ENCODE measurements at regions not wholly inside any gene's neighbourhood (a gene's known extent, or its start where the extent isn't known, plus 50 kb on each side); places are given as distances from the start of the nearest gene placed in this dataset.
A peak's percentile ranks its signal among the peaks of the same experiment; 100 is the strongest.
"Not testable (repeated sequence)": the region's sequence is repeated elsewhere in the genome, so short reads cannot be mapped to it uniquely, and the experiment has no call there.

GRCh38 chr17:70292366-70292765, 123.0 kb downstream of the KCNJ2 start:
- intact Hi-C loops (cut with micrococcal nuclease) = no loop called here
- Mint-ChIP-seq H3K36me3 (ENCODE audit: low read depth) (no peaks in the 10 kb centered on the region), H3K27me3 (ENCODE audit: low read depth) (no peaks in the 10 kb centered on the region), H3K27ac (no peak overlapping the region), H3K9me3 (peaks cover 9% of the 10 kb centered on the region), H3K4me3 (ENCODE audit: low read depth) (no peak overlapping the region), H3K4me1 (ENCODE audit: low read depth) (no peaks in the 10 kb centered on the region)
- no peak for DNase-seq (ENCODE audit: low spot score)

- H3K27me3 Mint-ChIP-seq (ENCODE audit: low read depth); H3K4me1 Mint-ChIP-seq (ENCODE audit: low read depth); H3K9me3 Mint-ChIP-seq; H3K36me3 Mint-ChIP-seq (ENCODE audit: low read depth); H3K4me3 Mint-ChIP-seq (ENCODE audit: low read depth); H3K27ac Mint-ChIP-seq; intact Hi-C loops (cut with micrococcal nuclease); DNase-seq (ENCODE audit: low spot score): not testable (repeated sequence)
Measured at GRCh38 chr17:70293564-70294310, 124.4 kb downstream of the KCNJ2 start.

GRCh38 chr17:70295329-70295728, 126.0 kb downstream of the KCNJ2 start:
- Mint-ChIP-seq H3K27ac (no peak overlapping the region), H3K27me3 (ENCODE audit: low read depth) (no peaks in the 10 kb centered on the region), H3K36me3 (ENCODE audit: low read depth) (no peaks in the 10 kb centered on the region), H3K4me1 (ENCODE audit: low read depth) (peaks cover 5% of the 10 kb centered on the region), H3K9me3 (peaks cover 18% of the 10 kb centered on the region), H3K4me3 (ENCODE audit: low read depth) (no peak overlapping the region)
- DNase-seq (ENCODE audit: low spot score) = no peak
- intact Hi-C loops (cut with micrococcal nuclease) = no loop called here

GRCh38 chr17:70295731-70296130, 126.4 kb downstream of the KCNJ2 start:
- Mint-ChIP-seq H3K27me3 (ENCODE audit: low read depth) (no peaks in the 10 kb centered on the region), H3K4me3 (ENCODE audit: low read depth) (no peak overlapping the region), H3K36me3 (ENCODE audit: low read depth) (no peaks in the 10 kb centered on the region), H3K27ac (no peak overlapping the region), H3K9me3 (peaks cover 21% of the 10 kb centered on the region), H3K4me1 (ENCODE audit: low read depth) (peaks cover 5% of the 10 kb centered on the region)
- intact Hi-C loops (cut with micrococcal nuclease) = no loop called here
- DNase-seq (ENCODE audit: low spot score) = no peak

- no peak for DNase-seq (ENCODE audit: low spot score)
- no peaks in the 10 kb centered on the region for H3K36me3 Mint-ChIP-seq (ENCODE audit: low read depth)
Measured at GRCh38 chr17:70296456-70296855, 127.1 kb downstream of the KCNJ2 start.

GRCh38 chr17:70297397-70297796, 128.1 kb downstream of the KCNJ2 start:
- no peak overlapping the region for H3K27ac Mint-ChIP-seq
- H3K9me3 Mint-ChIP-seq = peaks cover 21% of the 10 kb centered on the region

More at GRCh38 chr17:70296456-70296855, 127.1 kb downstream of the KCNJ2 start:
- Mint-ChIP-seq H3K27ac (no peak overlapping the region), H3K4me3 (ENCODE audit: low read depth) (no peak overlapping the region), H3K4me1 (ENCODE audit: low read depth) (peaks cover 5% of the 10 kb centered on the region), H3K9me3 (peaks cover 21% of the 10 kb centered on the region), H3K27me3 (ENCODE audit: low read depth) (no peaks in the 10 kb centered on the region)
- intact Hi-C loops (cut with micrococcal nuclease) = no loop called here

GRCh38 chr17:70298929-70299531, 129.7 kb downstream of the KCNJ2 start:
- no peak for DNase-seq (ENCODE audit: low spot score)
- H3K4me1 Mint-ChIP-seq (ENCODE audit: low read depth) = peaks cover 5% of the 10 kb centered on the region
- H3K4me3 Mint-ChIP-seq (ENCODE audit: low read depth) = no peak overlapping the region
- peak overlapping the region; percentile 24 for H3K27ac Mint-ChIP-seq
- H3K9me3 Mint-ChIP-seq = peaks cover 21% of the 10 kb centered on the region
- H3K27me3 Mint-ChIP-seq (ENCODE audit: low read depth) = no peaks in the 10 kb centered on the region
- H3K36me3 Mint-ChIP-seq (ENCODE audit: low read depth) = no peaks in the 10 kb centered on the region
- intact Hi-C loops (cut with micrococcal nuclease) = no loop called here

More at GRCh38 chr17:70297397-70297796, 128.1 kb downstream of the KCNJ2 start:
- no peaks in the 10 kb centered on the region for H3K27me3 Mint-ChIP-seq (ENCODE audit: low read depth)
- H3K4me1 Mint-ChIP-seq (ENCODE audit: low read depth) = peaks cover 5% of the 10 kb centered on the region
- no peak for DNase-seq (ENCODE audit: low spot score)
- H3K4me3 Mint-ChIP-seq (ENCODE audit: low read depth) = no peak overlapping the region
- no peaks in the 10 kb centered on the region for H3K36me3 Mint-ChIP-seq (ENCODE audit: low read depth)
- intact Hi-C loops (cut with micrococcal nuclease) = no loop called here

GRCh38 chr17:70307430-70308225, 138.3 kb downstream of the KCNJ2 start:
- Mint-ChIP-seq H3K4me1 (ENCODE audit: low read depth) (no peaks in the 10 kb centered on the region), H3K9me3 (no peaks in the 10 kb centered on the region), H3K36me3 (ENCODE audit: low read depth) (no peaks in the 10 kb centered on the region), H3K27me3 (ENCODE audit: low read depth) (no peaks in the 10 kb centered on the region), H3K27ac (no peak overlapping the region), H3K4me3 (ENCODE audit: low read depth) (no peak overlapping the region)
- DNase-seq (ENCODE audit: low spot score) = no peak
- intact Hi-C loops (cut with micrococcal nuclease) = no loop called here

- Mint-ChIP-seq H3K4me3 (ENCODE audit: low read depth) (no peak overlapping the region), H3K27ac (no peak overlapping the region), H3K9me3 (no peaks in the 10 kb centered on the region), H3K36me3 (ENCODE audit: low read depth) (no peaks in the 10 kb centered on the region), H3K4me1 (ENCODE audit: low read depth) (no peaks in the 10 kb centered on the region), H3K27me3 (ENCODE audit: low read depth) (no peaks in the 10 kb centered on the region)
- intact Hi-C loops (cut with micrococcal nuclease) = no loop called here
- DNase-seq (ENCODE audit: low spot score) = no peak
Measured at GRCh38 chr17:70308618-70309017, 139.3 kb downstream of the KCNJ2 start.

GRCh38 chr17:70310221-70310672, 140.9 kb downstream of the KCNJ2 start:
- H3K4me1 Mint-ChIP-seq (ENCODE audit: low read depth) = no peaks in the 10 kb centered on the region
- H3K9me3 Mint-ChIP-seq = no peaks in the 10 kb centered on the region
- intact Hi-C loops (cut with micrococcal nuclease) = no loop called here
- H3K27ac Mint-ChIP-seq = no peak overlapping the region
- H3K36me3 Mint-ChIP-seq (ENCODE audit: low read depth) = no peaks in the 10 kb centered on the region
- no peak overlapping the region for H3K4me3 Mint-ChIP-seq (ENCODE audit: low read depth)
- DNase-seq (ENCODE audit: low spot score) = no peak
- H3K27me3 Mint-ChIP-seq (ENCODE audit: low read depth) = no peaks in the 10 kb centered on the region

- intact Hi-C loops (cut with micrococcal nuclease) = no loop called here
- no peak overlapping the region for H3K27ac Mint-ChIP-seq
- H3K4me3 Mint-ChIP-seq (ENCODE audit: low read depth) = no peak overlapping the region
- no peaks in the 10 kb centered on the region for H3K36me3 Mint-ChIP-seq (ENCODE audit: low read depth)
- no peak for DNase-seq (ENCODE audit: low spot score)
- no peaks in the 10 kb centered on the region for H3K9me3 Mint-ChIP-seq
- no peaks in the 10 kb centered on the region for H3K4me1 Mint-ChIP-seq (ENCODE audit: low read depth)
- H3K27me3 Mint-ChIP-seq (ENCODE audit: low read depth) = no peaks in the 10 kb centered on the region
Measured at GRCh38 chr17:70313086-70313852, 143.9 kb downstream of the KCNJ2 start.

GRCh38 chr17:70314096-70314495, 144.8 kb downstream of the KCNJ2 start:
- H3K36me3 Mint-ChIP-seq (ENCODE audit: low read depth) = no peaks in the 10 kb centered on the region
- intact Hi-C loops (cut with micrococcal nuclease) = no loop called here
- no peak overlapping the region for H3K27ac Mint-ChIP-seq
- H3K4me3 Mint-ChIP-seq (ENCODE audit: low read depth) = no peak overlapping the region
- H3K27me3 Mint-ChIP-seq (ENCODE audit: low read depth) = no peaks in the 10 kb centered on the region
- no peaks in the 10 kb centered on the region for H3K9me3 Mint-ChIP-seq
- no peak for DNase-seq (ENCODE audit: low spot score)
- H3K4me1 Mint-ChIP-seq (ENCODE audit: low read depth) = no peaks in the 10 kb centered on the region

All from activated T-helper 2 cell treated with anti-CD3 and anti-CD28 coated beads, Interferon-gamma antibody, Interleukin-2, Interleukin-4, amounts not matched to agents 10 μg/mL and 5 μg/mL and 100 μg/mL, durations not matched to agents 14 hours and 24 hours and 36 hours (primary cell).